GM21423 (cell line): ENCODE measurements at regions not wholly inside any gene's neighbourhood (a gene's known extent, or its start where the extent isn't known, plus 50 kb on each side); places are given as distances from the start of the nearest gene placed in this dataset.
"Not testable (repeated sequence)": the region's sequence is repeated elsewhere in the genome, so short reads cannot be mapped to it uniquely, and the experiment has no call there.

ENCODE experiments used
- ATAC-seq: cut with Tn5 transposase; IDR thresholded peaks from one replicate; pipeline ENCODE4 v1.9.1; 2021; ENCODE audit warnings: mild to moderate bottlenecking, moderate library complexity; ENCODE audit not compliant: unreplicated experiment

DNA sequence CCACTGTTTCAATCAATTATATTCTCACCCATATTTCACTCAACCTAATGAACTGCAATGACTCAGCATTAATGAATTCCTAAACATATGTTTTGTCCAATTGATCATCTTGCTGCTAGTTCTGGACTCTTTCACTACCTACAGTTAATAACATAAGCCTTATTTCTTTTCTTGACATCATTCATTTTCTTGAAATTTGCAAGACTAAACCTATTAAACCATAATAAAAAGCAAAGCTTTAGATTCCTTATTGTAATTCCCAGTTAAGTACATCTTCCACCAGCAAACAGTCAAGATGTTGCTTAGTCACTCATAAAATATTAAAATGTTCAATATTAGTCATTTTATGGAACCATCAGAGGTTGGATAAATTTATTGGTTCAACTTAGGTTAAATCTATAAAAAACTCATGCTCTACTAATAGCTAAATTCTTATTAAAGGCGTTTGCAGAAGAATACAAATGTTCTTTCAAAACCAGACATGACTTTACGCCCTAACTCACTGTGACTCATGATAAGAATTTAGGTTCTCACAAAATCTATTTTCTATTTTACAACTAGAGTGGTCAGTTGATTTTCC, 599.4 kb downstream of the RNF144A start:
- no peak for ATAC-seq

DNA sequence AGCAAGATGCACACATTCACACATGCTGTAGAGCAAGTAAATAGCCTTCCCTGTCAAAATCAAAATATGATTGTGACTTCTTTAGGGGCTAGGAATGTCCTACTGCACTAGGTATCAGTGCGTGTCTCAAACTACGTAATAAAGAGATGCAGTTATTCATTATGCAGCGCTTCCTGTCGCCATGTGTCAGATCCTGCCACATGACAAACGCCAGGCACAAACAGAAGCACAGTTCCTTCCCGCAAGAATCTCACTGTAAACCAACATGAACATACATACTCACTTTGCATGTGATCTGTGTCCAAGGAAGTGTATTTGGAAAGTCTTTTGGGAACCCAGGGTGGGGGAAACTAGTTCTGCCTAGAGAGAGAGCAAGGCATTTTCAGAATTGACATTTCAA, 599.9 kb downstream of the RNF144A start:
- ATAC-seq: no peak

DNA sequence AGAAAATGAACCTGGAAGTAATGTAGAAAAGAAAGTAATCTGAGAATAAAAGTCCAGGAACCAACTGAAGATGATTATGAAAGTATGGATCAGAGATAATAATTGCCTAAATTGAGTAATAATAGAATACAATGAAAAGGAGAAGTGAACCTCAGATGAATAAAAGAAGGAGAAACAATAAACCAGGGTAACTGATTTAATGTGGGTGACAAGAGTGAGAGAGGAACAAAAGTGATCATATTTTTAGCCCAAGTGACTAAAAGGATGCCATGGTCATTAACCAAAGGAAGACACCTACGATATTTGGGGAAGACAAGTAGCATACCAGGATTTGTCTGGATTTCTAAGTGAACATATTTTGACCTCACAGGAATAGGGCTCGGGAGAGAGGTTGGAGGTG, 600.6 kb downstream of the RNF144A start:
- ATAC-seq: no peak

DNA sequence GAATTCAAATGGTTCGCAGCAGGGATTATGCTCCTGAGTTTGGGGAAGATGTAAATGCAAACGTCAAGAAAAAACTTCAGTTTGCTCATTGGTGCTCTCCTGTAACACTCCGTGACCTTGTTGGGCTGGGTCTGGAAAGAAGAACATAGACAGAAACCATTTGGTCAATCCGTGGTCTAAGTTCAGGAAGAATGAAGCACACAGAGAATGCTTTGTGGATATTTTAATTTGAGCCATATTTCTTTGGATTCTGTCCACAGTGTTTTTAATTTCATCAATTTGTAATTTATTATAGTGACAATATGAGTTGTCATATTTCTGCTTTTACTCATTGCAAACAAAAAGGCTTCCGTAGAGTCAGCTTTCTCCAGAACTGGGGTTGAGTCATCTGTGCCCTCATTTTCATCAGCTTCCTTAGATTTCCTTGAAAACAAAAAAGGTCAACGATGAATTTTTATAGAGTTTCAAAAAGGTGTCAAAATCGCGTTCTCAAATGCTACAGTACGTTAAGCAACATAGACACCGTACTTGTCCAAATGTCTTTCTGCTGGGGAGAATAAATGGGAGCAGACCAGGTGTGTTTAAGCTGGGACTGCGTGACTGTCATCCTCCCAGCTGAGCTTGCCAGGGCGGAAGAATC, 606.4 kb downstream of the RNF144A start:
- ATAC-seq: no peak

DNA sequence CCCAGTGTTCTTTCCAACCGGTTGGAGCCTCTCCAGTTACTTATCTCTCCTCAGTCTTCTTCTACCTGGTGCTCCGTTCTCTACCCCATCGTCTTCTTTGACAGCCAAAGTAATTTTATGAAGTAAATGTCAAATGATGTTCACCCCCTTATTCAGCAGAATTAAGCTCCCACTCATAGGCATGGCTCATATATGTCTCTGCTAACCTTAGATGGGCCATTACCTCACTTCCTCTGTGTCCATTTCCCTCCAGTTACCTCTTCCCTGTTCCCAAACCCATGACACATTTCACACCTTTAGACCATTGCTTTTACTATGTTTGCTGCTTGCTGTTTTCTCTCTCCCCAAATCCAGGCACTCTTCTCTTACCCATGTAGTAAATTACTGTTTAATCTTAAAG, 607.0 kb downstream of the RNF144A start:
- ATAC-seq: no peak

DNA sequence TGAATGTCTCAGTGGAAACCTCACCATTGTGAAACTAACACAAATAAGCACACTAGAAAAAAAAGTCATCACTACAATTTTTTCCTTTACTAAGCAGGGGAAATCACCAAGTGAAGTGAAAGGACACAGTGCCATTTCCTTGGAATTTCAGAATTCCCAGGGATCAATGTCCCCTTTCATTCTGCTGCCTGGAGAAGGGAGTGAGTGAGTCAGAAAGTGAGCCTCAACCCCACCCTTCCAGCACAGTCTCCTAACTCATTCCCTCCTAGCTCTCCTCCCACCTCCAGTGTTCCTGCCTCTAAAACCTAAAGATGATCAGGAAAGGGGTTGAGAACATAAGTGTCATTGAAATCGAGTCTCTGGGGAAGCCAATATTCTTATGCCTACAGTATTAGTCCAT, 608.5 kb downstream of the RNF144A start:
- no peak for ATAC-seq

DNA sequence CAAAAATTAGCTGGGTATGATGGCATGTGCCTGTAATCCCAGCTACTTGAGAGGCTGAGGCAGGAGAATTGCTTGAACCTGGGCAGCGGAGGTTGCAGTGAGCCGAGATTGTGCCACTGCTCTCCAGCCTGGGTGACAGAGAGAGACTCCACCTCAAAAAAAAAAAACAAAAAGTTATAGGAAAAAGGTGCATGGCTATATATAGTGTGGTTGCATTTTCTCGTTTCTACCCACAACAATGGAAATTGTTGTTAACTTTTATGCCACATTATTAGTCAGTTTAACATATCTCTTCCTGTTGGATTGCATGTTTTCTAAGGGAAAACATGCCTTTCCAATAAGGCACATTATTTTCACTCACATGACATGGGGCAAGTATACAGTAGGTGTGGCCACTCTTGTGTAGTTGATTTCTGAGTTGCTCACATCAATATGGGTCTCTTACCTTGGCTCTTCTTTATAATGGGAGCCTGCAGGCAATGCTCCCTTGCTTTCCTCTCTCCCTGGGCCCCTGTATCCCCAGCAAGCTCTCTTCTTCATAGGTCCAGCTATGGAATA, 610.0 kb downstream of the RNF144A start:
- ATAC-seq: no peak

DNA sequence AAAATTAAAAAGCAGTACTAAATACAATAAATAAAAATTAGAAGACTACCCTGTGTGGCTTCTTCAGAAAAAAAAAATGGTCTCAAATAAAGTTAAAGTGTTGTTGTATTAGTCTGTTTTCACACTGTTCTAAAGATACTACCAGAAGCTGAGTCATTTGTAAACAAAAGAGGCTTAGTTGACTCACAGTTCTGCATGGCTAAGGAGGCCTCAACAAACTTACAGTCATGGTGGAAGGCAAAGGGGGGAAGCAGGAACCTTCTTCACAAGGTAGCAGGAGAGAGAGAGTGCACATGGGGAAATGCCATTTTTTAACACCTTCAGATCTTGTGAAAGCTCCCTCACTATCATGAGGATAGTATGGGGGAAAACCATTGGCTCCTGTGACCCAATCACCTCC, 612.8 kb downstream of the RNF144A start:
- ATAC-seq: no peak

DNA sequence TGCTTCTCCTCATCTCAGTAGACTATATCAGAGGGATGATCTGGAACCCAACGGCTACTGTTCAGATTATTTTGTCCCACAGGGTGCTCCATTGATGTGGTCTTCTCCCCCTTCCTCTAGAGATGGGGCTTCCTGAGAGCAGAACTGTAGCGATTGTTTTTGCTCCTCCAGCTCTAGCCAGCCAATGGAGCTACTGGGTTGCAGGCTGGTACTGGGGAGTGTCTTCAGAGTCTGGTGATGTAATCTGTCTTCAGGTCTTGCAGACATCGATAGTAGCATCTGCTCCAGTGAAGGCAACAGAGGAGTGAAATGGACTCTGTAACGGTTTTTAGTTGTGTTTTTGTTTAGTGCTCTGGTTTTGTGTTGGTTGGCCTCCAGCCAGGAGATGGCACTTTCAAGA, 621.9 kb downstream of the RNF144A start:
- no peak for ATAC-seq

DNA sequence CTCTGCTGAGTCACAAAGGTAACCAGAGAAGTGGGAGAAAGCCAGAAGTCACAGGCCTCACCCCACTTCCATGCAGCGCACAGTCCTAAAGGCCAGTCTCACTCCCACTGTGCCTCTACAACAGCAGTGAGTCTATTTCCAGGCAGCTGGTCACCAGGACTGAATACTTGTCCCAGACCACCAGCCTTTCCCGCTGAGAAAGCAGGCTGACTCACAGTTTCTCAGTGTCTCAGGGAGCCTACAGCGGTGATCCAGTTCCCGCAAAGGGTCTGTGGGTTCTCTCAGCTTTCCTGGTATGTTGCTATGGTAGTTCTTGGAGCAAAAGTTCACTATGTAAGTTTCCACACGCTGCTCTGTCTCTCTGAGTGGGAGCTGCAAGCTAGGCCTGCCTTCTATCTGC, 622.5 kb downstream of the RNF144A start:
- ATAC-seq: no peak

DNA sequence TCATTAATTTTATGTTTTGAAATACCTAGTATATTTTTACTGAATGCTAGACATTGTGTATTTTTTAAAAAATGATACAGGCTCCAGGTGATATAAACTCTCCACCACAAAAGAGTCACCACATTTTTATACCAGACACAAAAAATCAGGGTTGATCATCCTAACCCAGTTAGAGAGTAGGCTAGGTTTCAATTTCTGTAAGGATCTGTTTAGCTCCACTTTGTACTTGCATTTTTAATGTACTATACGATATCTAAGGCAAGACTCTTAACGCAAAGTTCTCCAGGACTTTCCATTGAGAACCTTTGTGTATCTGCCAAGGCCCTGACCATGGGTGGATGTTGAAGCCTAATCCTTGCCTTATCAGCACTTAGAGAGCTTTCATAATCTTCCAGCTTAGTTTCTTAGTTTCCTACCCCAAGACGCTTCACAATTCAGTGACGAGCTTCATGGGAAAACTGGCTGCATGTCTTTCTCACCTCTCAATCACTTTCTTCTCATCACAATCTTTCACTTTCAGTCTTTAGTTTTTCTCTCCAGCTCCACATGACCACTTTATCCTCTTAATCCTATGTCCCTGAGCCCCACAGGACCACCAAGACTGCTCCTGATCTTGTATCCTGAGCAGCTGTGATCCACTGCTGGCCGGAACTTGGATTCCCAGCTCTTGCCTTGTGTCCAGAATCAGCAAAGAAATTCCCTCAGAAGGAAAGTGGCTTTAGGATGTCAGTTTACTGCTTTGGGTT, 635.8 kb downstream of the RNF144A start:
- ATAC-seq: no peak

DNA sequence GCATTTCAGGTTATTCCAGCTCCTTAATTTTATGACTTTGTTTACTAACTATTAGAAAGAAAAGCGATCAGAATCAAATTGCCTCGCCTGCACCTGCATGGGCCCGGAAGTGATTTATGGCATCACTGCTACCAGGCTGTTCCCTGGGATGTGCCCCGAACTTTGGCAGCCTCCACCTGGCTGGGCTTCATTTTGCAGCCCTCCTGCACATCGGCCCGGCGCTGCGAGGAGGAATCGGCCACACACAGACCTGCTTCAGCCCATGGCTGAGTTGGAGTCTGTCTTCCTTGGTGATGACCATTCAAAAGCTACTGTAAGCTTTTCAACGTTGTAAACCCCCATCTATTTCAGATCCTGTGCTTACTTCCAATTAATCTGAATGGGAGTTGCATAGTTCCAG, 638.0 kb downstream of the RNF144A start:
- ATAC-seq: no peak

DNA sequence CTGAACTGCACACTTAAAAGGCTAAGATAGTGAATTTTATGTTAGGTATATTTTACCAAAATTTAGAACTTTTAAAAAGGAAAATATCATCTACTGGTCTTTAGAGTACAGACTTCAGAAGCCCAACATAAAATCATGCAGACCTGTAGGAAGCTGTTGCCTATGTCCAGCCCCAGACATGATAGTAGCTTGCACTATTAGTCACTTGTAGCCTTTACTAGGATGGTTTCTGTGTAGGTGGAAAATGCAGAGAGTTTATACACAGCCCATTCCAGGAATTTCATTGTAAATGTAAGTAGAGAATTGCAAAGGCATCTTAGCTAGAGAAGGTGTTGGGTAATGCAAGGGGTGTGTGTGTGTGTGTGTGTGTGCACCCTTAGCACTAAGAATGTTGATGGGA, 640.2 kb downstream of the RNF144A start:
- no peak for ATAC-seq

DNA sequence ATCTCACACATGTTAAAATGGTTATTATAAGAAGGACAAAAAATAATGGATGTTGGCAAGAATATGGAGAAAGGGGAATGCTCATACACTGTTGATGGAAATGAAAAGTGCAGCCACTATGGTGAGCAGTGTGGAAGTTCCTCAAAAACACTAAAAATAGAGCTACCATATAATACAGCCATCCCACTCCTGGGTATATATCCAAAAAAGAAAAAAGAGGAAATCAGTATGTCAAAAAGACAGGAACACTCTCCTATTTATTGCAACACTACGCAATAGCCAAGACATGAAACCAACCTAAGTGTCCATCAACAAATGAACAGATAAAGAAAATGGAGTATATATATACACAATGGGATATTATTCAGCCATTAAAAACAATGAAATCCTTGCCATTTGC, 642.6 kb downstream of the RNF144A start:
- no peak for ATAC-seq

DNA sequence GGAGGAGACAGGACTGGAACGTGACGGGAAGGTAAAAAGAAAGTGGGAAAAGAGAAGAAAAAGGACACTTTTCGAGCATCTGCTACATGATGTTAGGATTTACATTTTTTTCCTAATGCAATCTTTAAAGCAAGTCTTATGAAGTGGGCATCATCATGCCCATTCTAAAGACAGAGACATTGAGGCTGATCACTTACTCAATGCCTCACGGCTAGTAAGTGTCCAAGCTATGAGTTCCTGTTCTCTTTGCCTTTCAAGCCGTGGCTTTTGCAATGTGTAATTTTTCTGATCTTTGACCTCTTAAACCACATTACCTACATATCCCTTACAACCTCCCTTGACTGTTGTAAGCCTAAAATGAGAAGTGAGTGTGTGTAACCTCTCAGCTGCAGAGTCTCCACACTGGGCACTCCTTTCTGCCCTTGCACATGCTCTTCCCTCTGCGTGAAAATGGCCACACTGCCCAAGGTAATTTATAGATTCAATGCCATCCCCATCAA, 649.2 kb downstream of the RNF144A start:
- no peak for ATAC-seq

DNA sequence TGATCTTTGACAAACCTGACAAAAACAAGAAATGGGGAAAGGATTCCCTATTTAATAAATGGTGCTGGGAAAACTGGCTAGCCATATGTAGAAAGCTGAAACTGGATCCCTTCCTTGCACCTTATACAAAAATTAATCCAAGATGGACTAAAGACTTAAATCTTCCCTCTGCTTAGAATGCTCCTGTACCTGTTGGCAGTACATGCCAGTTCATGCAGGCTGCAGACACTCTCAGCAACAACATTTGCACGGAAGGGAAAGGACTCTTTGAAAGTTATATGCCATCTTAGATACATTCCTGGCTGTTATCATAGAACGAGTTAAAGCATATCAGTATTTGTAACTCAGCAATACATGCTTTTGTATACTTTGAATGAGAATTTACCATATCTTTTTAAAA, 649.9 kb downstream of the RNF144A start:
- not testable (repeated sequence) for ATAC-seq

DNA sequence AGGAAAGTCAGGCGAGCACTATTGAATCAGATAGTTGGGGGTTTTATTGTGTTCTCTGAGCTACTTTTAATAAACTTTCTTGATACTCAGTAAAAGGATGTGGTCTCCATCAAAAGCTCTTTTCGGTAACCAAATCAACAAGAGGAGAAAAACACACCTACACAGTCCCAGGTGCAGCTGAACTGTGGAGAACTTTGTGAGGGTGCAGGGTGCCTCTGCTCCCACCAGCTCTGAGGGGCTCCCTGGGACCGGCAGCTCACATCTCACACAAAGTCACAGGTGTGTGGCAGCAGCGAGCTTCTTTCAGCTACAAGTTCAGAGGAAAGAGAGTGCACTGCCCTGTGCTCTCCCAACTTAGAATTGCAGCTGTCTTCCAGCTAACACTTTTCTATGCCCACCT, 650.4 kb downstream of the RNF144A start:
- no peak for ATAC-seq

DNA sequence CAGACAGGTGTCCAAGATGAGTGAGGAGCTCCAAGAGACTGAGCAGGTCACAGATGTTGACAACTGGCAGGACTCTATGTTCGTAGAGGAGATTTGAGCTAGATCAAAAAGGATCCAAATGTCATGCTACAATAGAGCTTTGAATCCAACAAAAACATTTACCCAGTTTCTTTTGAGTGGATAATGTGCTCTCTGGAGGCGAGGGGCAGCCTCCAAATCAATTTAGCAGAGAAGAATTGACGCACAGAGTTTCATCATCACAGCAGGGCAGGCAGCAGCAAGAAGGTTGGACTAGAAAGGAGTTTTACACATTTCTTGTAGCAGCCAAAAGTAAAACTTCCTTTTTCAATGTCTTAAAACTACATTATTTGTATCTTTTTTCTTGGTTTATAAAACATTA, 653.0 kb downstream of the RNF144A start:
- ATAC-seq: no peak

DNA sequence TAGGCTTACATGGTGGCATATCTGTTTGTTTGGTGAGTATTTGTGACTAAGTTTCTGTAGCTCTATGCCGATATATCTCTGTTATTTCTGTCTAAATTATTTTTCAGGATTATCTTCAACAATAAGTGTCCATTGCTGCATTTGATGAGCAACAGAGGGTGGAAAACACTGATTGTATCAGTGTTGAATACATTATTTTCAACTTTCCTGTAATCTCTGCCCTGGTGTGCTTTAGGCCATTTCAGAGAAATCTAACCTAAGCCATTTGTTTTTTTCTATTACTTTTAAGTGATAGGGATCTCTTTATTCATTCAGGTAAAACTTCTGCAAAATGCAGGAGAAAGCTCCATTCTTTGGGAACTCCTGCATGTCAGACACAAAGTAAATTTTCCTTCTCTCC, 654.5 kb downstream of the RNF144A start:
- ATAC-seq: no peak

DNA sequence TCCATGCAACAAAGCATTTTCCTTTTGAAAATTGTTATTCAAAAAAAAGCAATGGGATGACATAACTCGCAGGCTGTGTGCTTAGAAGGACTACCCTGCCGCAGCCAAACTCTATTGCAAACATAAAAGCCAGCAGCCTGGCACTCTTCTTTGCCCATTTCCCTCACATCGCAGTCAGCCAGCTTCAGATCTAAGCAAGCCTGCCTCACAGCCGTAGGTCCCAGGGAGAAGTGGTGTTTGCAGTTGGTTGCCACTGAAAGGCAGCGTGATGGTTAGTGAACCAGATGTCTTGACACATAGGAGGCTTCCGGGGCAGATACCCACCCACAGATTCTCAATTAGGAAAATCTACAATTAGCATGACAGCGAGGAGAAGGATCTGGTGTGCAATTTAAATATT, 655.2 kb downstream of the RNF144A start:
- no peak for ATAC-seq

DNA sequence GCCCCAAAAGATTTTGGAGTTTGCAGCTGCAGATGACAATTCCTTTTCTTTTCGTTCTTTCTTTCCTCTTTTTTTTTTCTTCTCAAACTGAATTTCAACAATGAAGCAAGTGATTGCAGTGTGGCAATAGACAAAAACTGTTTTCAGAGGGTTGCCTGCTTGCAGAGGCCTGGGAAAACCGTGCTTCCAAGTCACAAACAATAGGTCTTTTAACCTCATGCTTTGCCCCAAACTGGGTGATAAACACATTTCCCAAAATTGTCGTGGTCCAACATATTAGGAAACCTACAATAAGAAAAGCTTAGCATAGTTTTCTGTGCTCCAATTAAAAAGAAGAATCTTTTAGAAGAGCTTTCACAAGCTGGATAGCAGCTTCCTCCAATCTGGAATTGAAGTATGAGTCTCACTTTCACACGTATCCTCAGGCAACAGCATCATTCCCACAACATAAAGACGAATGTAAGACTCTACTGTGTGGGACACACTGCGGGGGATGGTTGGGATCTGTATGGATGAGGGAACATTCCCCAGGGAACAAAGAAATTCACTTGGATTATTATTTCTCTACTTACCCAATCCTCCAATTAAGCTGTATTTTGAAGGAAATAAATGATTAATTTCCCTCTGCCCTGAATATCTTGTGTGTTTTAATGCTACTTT, 656.1 kb downstream of the RNF144A start:
- no peak for ATAC-seq
